ACC112 (cell line): ENCODE measurements at regions not wholly inside any gene's neighbourhood (a gene's known extent, or its start where the extent isn't known, plus 50 kb on each side); places are given as distances from the start of the nearest gene placed in this dataset.

Experiments
- H2AFZ ChIP-seq: fragments of 200-600 bp; sonication (generic); one replicate; pipeline ENCODE4 v1.6.0; 2017; ENCODE audit warnings: antibody characterized with exemption, low read length; ENCODE audit not compliant: unreplicated experiment
- H3K27ac ChIP-seq: fragments of 200-600 bp; sonication (generic); 2 replicates; pipeline ENCODE4 v1.5.1; 2014; ENCODE audit warnings: low read depth, mild to moderate bottlenecking, antibody characterized with exemption, low read length, moderate library complexity
- H3K27me3 ChIP-seq: fragments of 200-600 bp; sonication (generic); 2 replicates; pipeline ENCODE4 v1.6.1; 2014; ENCODE audit warnings: mild to moderate bottlenecking, antibody characterized with exemption, low read length, moderate library complexity, mixed read lengths; ENCODE audit not compliant: insufficient read depth
- H3K36me3 ChIP-seq: fragments of 200-600 bp; sonication (generic); 2 replicates; pipeline ENCODE4 v1.6.1; 2016; ENCODE audit warnings: mild to moderate bottlenecking, antibody characterized with exemption, low read length, moderate library complexity, mixed read lengths; ENCODE audit not compliant: insufficient read depth
- H3K4me1 ChIP-seq: fragments of 200-600 bp; sonication (generic); one replicate; pipeline ENCODE4 v1.6.1; 2016; ENCODE audit warnings: low read length, mixed read lengths; ENCODE audit not compliant: insufficient read depth, unreplicated experiment, control insufficient read depth
- H3K4me3 ChIP-seq: fragments of 200-600 bp; sonication (generic); 2 replicates; pipeline ENCODE4 v1.5.1; 2014; ENCODE audit warnings: mild to moderate bottlenecking, low read depth, low read length
- H3K79me2 ChIP-seq: fragments of 200-600 bp; sonication (generic); one replicate; pipeline ENCODE4 v1.6.0; 2016; ENCODE audit warnings: low read length; ENCODE audit not compliant: control insufficient read depth, unreplicated experiment, insufficient read depth

DNA sequence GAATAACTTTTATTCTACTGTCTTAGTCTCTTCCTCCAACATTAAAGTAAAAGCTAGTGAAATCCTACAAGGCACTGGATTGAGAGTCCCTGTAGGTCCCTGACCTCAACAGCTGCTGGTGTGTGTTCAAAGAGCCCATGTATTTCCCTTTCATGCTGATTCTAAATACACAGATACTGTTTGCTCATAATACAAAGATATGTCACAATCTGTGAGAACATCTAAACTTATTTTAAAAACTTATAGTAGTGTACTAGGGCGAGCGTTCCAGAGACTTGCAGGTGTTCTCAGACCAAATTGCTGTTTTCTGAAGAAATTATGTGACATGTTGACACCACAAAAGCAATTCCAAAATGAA is 145.9 kb upstream of the LIPC start:
- Histone ChIP-seq H3K79me2 (no peaks in the 10 kb centered on the region), H3K36me3 (no peaks in the 10 kb centered on the region), H3K27me3 (no peaks in the 10 kb centered on the region), H3K4me1 (no peaks in the 10 kb centered on the region), H2AFZ (no peak overlapping the region), H3K4me3 (no peak overlapping the region), H3K27ac (no peak overlapping the region)

GRCh38 chr15:58286523-58286922 is 145.3 kb upstream of the LIPC start:
- no peak overlapping the region for H3K4me3 ChIP-seq
- H3K79me2 ChIP-seq, result no peaks in the 10 kb centered on the region
- H3K4me1 ChIP-seq, result no peaks in the 10 kb centered on the region
- H3K36me3 ChIP-seq, result no peaks in the 10 kb centered on the region
- H3K27ac ChIP-seq, result no peak overlapping the region
- H2AFZ ChIP-seq, result no peak overlapping the region
- no peaks in the 10 kb centered on the region for H3K27me3 ChIP-seq

DNA sequence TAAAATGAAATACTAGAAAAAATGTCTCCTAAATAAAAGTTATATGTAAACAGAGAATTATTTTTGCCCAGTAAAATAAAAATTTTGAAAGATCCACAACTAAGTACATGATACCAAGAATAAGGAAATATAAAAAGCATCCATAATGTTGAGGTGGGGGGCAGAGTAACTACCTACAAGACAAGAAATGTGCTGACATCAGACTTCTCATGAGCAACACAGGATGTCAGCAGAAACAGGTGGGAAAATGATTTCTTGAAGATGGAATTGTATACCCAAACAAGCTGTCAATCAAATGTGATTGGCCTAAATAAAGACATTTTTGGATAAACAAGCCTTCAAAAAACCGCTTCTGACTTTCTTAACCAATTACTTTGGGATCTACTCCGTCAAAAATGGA is 143.9 kb upstream of the LIPC start:
- H3K27ac ChIP-seq, result no peak overlapping the region
- no peaks in the 10 kb centered on the region for H3K79me2 ChIP-seq
- H3K36me3 ChIP-seq, result no peaks in the 10 kb centered on the region
- H3K4me3 ChIP-seq, result no peak overlapping the region
- no peaks in the 10 kb centered on the region for H3K4me1 ChIP-seq
- H2AFZ ChIP-seq, result no peak overlapping the region
- H3K27me3 ChIP-seq, result no peaks in the 10 kb centered on the region

- Histone ChIP-seq H3K4me1 (no peaks in the 10 kb centered on the region), H3K27ac (no peak overlapping the region), H3K4me3 (no peak overlapping the region), H3K79me2 (no peaks in the 10 kb centered on the region), H2AFZ (no peak overlapping the region), H3K27me3 (no peaks in the 10 kb centered on the region), H3K36me3 (no peaks in the 10 kb centered on the region)
Measured at GRCh38 chr15:58288592-58288991, 143.2 kb upstream of the LIPC start.

GRCh38 chr15:58291848-58292247 is 139.9 kb upstream of the LIPC start:
- no peaks in the 10 kb centered on the region for H3K27me3 ChIP-seq
- H3K27ac ChIP-seq, result no peak overlapping the region
- no peak overlapping the region for H2AFZ ChIP-seq
- H3K79me2 ChIP-seq, result no peaks in the 10 kb centered on the region
- no peaks in the 10 kb centered on the region for H3K4me1 ChIP-seq
- H3K4me3 ChIP-seq, result no peak overlapping the region
- no peaks in the 10 kb centered on the region for H3K36me3 ChIP-seq

DNA sequence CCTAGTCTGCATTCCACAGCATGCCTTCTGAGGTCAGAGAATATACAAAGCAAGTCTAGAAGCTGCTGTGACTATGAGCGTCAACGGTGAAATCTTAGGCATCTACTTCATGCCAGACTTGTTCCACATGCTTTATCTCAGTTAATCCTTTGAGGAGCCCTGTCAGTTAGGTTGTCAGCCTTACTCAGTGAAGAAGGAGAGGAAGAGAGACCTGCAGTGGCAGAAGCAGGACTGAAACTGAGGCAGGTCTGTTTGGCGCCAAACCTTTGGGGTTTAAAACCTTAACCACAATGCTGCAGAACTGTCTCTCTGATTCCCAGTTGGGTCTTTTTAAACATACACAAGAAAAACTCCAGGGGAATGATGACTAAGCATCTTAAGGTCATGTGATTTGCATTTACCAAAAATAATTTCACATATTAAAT is 139.0 kb upstream of the LIPC start:
- H3K79me2 ChIP-seq, result no peaks in the 10 kb centered on the region
- no peak overlapping the region for H3K27ac ChIP-seq
- no peaks in the 10 kb centered on the region for H3K4me1 ChIP-seq
- no peak overlapping the region for H2AFZ ChIP-seq
- H3K4me3 ChIP-seq, result no peak overlapping the region
- no peaks in the 10 kb centered on the region for H3K27me3 ChIP-seq
- H3K36me3 ChIP-seq, result no peaks in the 10 kb centered on the region

DNA sequence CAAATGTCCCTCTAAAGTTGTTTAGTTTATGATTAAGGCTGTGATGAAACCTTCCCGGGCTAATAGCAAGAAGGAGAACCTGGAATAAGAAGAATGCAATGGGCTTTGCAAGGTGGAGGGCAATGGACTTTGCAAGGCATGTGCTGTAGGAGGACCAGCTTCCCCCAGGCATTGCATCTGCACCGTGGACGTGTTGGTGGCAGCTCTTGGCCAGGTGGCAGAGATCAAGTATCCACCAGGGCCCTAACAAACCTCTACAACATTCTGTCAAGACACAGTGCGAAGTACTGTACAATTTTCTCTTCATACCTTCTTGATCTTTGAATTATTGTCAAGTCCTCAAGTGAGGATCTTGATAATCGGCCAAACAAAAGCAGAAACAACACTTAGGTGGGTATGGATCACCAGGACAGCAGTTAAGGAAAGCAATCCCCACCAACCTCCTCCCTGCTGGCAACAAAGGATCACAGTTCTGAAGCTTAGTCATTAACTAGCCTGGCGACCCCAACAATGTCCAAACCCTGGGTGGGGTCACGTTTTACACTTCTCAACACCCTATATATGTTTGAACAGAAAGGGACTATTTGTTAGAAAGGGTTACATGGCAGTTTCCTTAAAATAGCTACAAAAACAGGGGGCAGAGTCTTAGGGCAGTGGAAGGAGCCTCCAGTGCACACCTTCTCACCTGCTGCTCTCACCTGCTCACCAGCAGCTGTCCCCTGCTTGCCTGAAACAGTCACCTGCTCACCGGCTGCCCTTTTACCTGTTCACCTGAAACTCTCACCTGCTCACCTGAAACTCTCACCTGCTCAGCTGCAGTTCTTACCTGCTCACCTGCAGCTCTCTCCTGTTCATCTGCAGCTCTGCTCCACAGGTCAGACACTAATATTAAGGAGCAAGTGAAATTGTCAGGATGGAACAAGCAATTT is 137.9 kb upstream of the LIPC start:
- Histone ChIP-seq H3K79me2 (no peaks in the 10 kb centered on the region), H3K27me3 (no peaks in the 10 kb centered on the region), H3K27ac (no peak overlapping the region), H3K4me3 (no peak overlapping the region), H3K36me3 (no peaks in the 10 kb centered on the region), H2AFZ (no peak overlapping the region), H3K4me1 (no peaks in the 10 kb centered on the region)

DNA sequence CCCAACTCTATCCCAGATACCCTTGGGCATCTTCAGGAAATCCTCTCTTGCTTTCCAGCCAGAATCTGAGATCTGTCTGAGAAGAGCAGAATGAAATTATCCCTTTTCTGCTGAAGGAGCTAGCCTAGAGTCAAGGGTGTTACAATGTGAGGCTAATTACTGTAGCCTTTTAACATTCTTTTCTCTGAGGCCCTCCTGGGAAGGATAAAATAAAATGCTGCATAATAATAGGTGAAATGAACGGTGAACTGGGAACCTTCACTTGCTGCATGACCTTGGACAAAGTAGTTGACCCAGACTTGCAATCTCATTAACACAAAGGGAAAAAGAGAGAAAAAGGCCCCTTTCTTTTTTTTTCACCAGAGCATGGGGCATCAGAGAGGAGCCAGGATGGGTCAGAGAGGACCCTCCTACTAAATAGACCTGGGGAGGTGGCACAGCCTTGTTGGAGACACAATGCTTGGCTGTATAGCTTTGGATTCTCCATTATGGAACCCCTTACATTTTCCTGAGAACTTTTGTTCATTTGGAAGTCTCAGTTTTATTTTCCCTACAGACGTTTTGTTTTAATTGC is 137.0 kb upstream of the LIPC start:
- Histone ChIP-seq H3K27me3 (no peaks in the 10 kb centered on the region), H2AFZ (no peak overlapping the region), H3K27ac (no peak overlapping the region), H3K79me2 (no peaks in the 10 kb centered on the region), H3K4me1 (no peaks in the 10 kb centered on the region), H3K36me3 (no peaks in the 10 kb centered on the region), H3K4me3 (no peak overlapping the region)

DNA sequence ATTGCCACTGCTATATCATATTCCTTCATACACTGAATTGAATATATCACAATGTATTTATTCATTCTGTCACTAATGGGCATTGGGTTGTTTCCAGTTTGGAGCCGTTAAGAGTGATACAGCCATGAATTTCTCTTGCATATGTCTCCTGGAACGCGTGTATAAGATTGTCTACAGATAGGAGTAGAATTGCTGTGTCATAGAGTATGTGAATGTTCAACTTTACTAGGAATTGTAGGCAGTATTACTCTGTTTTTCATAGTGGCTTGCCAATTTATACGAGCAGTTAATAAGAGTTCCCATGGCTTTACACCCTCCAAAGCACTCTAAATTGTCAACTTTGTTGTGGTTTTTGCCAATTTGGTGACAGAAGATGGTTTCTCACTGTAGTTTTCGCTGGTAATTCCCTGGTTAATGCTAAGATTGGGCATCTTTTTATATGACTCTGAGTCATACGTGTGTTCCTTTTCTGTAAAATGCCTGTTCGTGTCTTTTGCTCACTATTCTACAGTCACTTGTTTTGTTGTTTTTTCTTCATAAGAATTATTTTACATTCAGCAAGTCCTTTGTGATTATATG is 136.1 kb upstream of the LIPC start:
- H3K4me3 ChIP-seq, result no peak overlapping the region
- H3K27ac ChIP-seq, result no peak overlapping the region
- no peaks in the 10 kb centered on the region for H3K4me1 ChIP-seq
- no peaks in the 10 kb centered on the region for H3K27me3 ChIP-seq
- no peaks in the 10 kb centered on the region for H3K79me2 ChIP-seq
- no peaks in the 10 kb centered on the region for H3K36me3 ChIP-seq
- no peak overlapping the region for H2AFZ ChIP-seq

DNA sequence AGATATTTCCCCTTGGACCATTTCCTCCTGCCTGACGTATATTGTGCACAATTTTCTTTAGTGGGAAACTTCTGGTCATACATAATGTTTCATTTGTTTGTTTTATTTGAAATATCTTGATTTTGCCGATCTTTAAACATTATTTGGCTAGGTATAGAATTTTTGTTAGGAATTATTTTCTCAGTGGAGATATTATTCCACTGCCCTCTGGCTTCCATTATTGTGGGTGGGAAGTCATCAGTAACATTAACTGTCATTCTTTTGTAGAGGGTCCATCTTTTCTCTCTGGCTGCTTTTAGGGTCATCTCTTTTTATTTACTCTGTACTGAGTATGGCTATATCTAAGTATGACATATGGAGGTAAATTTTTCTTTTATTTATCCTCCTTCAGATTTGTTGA is 135.5 kb upstream of the LIPC start:
- no peaks in the 10 kb centered on the region for H3K4me1 ChIP-seq
- H3K27ac ChIP-seq, result no peak overlapping the region
- H2AFZ ChIP-seq, result no peak overlapping the region
- H3K27me3 ChIP-seq, result no peaks in the 10 kb centered on the region
- H3K4me3 ChIP-seq, result no peak overlapping the region
- no peaks in the 10 kb centered on the region for H3K79me2 ChIP-seq
- no peaks in the 10 kb centered on the region for H3K36me3 ChIP-seq

DNA sequence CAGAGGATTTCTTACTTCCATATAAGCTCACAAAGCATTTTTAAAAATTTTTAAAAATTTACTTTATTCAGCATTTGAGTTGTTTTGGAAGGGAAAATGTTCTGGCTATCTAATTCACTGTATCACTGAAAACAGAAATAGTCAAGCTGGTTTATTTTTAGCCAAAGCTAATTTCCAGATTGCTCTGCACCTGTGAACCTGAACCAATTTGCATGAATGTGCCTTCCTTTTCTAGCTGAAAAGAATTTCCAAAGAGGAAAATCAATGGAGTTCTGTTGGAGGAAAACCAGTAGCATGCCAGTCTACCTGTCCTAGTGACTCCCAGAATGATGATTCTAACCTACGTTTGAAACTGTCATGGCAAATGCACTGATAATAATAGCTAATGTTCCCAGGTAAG is 134.2 kb upstream of the LIPC start:
- no peak overlapping the region for H3K4me3 ChIP-seq
- H3K79me2 ChIP-seq, result no peaks in the 10 kb centered on the region
- no peak overlapping the region for H2AFZ ChIP-seq
- H3K4me1 ChIP-seq, result no peaks in the 10 kb centered on the region
- H3K36me3 ChIP-seq, result no peaks in the 10 kb centered on the region
- no peaks in the 10 kb centered on the region for H3K27me3 ChIP-seq
- no peak overlapping the region for H3K27ac ChIP-seq
